H9 (cell line): ENCODE measurements at regions not wholly inside any gene's neighbourhood (a gene's known extent, or its start where the extent isn't known, plus 50 kb on each side); places are given as distances from the start of the nearest gene placed in this dataset.

Source experiments
- DNase-seq: peaks from one replicate; pipeline ENCODE4 v3.0.0-alpha.2; 2017
- H2AFZ ChIP-seq: one replicate; pipeline ENCODE4 v1.6.1; 2013; ENCODE audit warnings: mild to moderate bottlenecking, low read length, control low read depth, moderate library complexity
- H2AK5ac ChIP-seq: 2 replicates; pipeline ENCODE4 v1.6.1; 2013; ENCODE audit warnings: low read length, control low read depth, mixed read lengths; ENCODE audit not compliant: insufficient read length
- H2BK120ac ChIP-seq: one replicate; pipeline ENCODE4 v1.6.1; 2013; ENCODE audit warnings: low read depth, mild to moderate bottlenecking, low read length, control low read depth, inconsistent platforms; ENCODE audit not compliant: poor library complexity, severe bottlenecking
- H2BK12ac ChIP-seq: 2 replicates; pipeline ENCODE4 v1.6.1; 2013; ENCODE audit warnings: low read length, control low read depth, mixed read lengths, low read depth; ENCODE audit not compliant: insufficient read length
- H2BK15ac ChIP-seq: 2 replicates; pipeline ENCODE4 v1.6.1; 2013; ENCODE audit warnings: low read depth, low read length, control low read depth
- H2BK20ac ChIP-seq: one replicate; pipeline ENCODE4 v1.6.1; 2013; ENCODE audit warnings: low read depth, mild to moderate bottlenecking, low read length, control low read depth, inconsistent platforms; ENCODE audit not compliant: poor library complexity, severe bottlenecking
- H2BK5ac ChIP-seq: 2 replicates; pipeline ENCODE4 v1.6.1; 2013; ENCODE audit warnings: low read length, control low read depth, mixed read lengths; ENCODE audit not compliant: insufficient read length
- H3K14ac ChIP-seq: 2 replicates; pipeline ENCODE4 v1.6.1; 2013; ENCODE audit warnings: low read length, control low read depth; ENCODE audit not compliant: insufficient read depth
- H3K18ac ChIP-seq: 2 replicates; pipeline ENCODE4 v1.6.1; 2013; ENCODE audit warnings: low read depth, mild to moderate bottlenecking, mixed read lengths, low read length, control low read depth; ENCODE audit not compliant: insufficient read length
- H3K23ac ChIP-seq: 2 replicates; pipeline ENCODE4 v1.6.1; 2013; ENCODE audit warnings: low read length, control low read depth, mixed read lengths, low read depth; ENCODE audit not compliant: insufficient read length
- H3K23me2 ChIP-seq: 2 replicates; pipeline ENCODE4 v1.6.1; 2013; ENCODE audit warnings: low read depth, mild to moderate bottlenecking, mixed read lengths, low read length, control low read depth; ENCODE audit not compliant: insufficient read length, poor library complexity, severe bottlenecking
- H3K27ac ChIP-seq: 2 replicates; pipeline ENCODE4 v1.5.1; 2013; ENCODE audit warnings: low read length, control low read depth, mixed read lengths, low read depth; ENCODE audit not compliant: insufficient read length
- H3K27me3 ChIP-seq: 2 replicates; pipeline ENCODE4 v1.6.1; 2013; ENCODE audit warnings: low read length, control low read depth, inconsistent platforms; ENCODE audit not compliant: insufficient read depth
- H3K4ac ChIP-seq: 2 replicates; pipeline ENCODE4 v1.6.1; 2013; ENCODE audit warnings: low read depth, mild to moderate bottlenecking, control low read depth, inconsistent platforms, low read length, moderate library complexity
- H3K4me1 ChIP-seq: 2 replicates; pipeline ENCODE4 v1.6.1; 2013; ENCODE audit warnings: low read length, control low read depth, inconsistent platforms; ENCODE audit not compliant: insufficient read depth
- H3K4me2 ChIP-seq: 2 replicates; pipeline ENCODE4 v1.6.1; 2013; ENCODE audit warnings: low read length, control low read depth, mixed read lengths; ENCODE audit not compliant: insufficient read length, insufficient read depth
- H3K56ac ChIP-seq: 2 replicates; pipeline ENCODE4 v1.6.1; 2013; ENCODE audit warnings: low read depth, mild to moderate bottlenecking, mixed read lengths, low read length, control low read depth; ENCODE audit not compliant: insufficient read length
- H3K79me1 ChIP-seq: 2 replicates; pipeline ENCODE4 v1.6.1; 2013; ENCODE audit warnings: low read depth, mild to moderate bottlenecking, moderate library complexity, low read length, control low read depth, inconsistent platforms; ENCODE audit not compliant: insufficient read depth, poor library complexity, severe bottlenecking
- H3K79me2 ChIP-seq: 2 replicates; pipeline ENCODE4 v1.6.1; 2013; ENCODE audit warnings: low read length, control low read depth, inconsistent platforms; ENCODE audit not compliant: insufficient read depth
- H3K9ac ChIP-seq: 2 replicates; pipeline ENCODE4 v1.6.1; 2013; ENCODE audit warnings: low read length, control low read depth, mixed read lengths; ENCODE audit not compliant: insufficient read length; ENCODE audit errors: extremely low read depth
- H3K9me3 ChIP-seq: one replicate; pipeline ENCODE4 v1.6.1; 2013; ENCODE audit warnings: low read depth, low read length, inconsistent platforms; ENCODE audit not compliant: control insufficient read depth
- H3T11ph ChIP-seq: one replicate; pipeline ENCODE4 v1.6.1; 2013; ENCODE audit warnings: mild to moderate bottlenecking, low read length, control low read depth, inconsistent platforms
- H4K20me1 ChIP-seq: one replicate; pipeline ENCODE4 v1.6.1; 2013; ENCODE audit not compliant: control insufficient read depth, insufficient read length, insufficient read depth
- H4K5ac ChIP-seq: 2 replicates; pipeline ENCODE4 v1.6.1; 2013; ENCODE audit warnings: low read depth, mild to moderate bottlenecking, mixed read lengths, low read length, control low read depth; ENCODE audit not compliant: insufficient read length
- H4K8ac ChIP-seq: replicated peaks from 2 replicates; pipeline ENCODE4 v1.6.1; 2013; ENCODE audit warnings: low read length, control low read depth, mixed read lengths, low read depth; ENCODE audit not compliant: insufficient read length
- H4K91ac ChIP-seq: 2 replicates; pipeline ENCODE4 v1.6.1; 2013; ENCODE audit warnings: low read depth, mild to moderate bottlenecking, moderate library complexity, mixed read lengths, low read length, control low read depth; ENCODE audit not compliant: insufficient read length
- H3K27ac Mint-ChIP-seq, 3 experiments: 2 replicates in 2 of 3; 3 replicates in 1 of 3; pipeline ENCODE4 v1.8.0; 2020 to 2021; ENCODE audit warnings: mixed read lengths in 3 of 3, mild to moderate bottlenecking in 1 of 3, moderate library complexity in 1 of 3
- H3K27me3 Mint-ChIP-seq: 2 replicates; pipeline ENCODE4 v1.8.0; 2021; ENCODE audit warnings: low read depth, mild to moderate bottlenecking, moderate library complexity, mixed read lengths
- H3K36me3 Mint-ChIP-seq, 3 experiments: 2 replicates in 2 of 3; 3 replicates in 1 of 3; pipeline ENCODE4 v1.8.0; 2020 to 2021; ENCODE audit warnings: low read depth in 3 of 3, mixed read lengths in 3 of 3; ENCODE audit not compliant: insufficient read depth in 1 of 3
- H3K4me1 Mint-ChIP-seq, 2 experiments: 2 replicates each; pipeline ENCODE4 v1.8.0; 2020; ENCODE audit warnings: mixed read lengths in 2 of 2
- H3K4me3 Mint-ChIP-seq, 2 experiments: 2 replicates in 1 of 2; 3 replicates in 1 of 2; pipeline ENCODE4 v1.8.0; 2020 to 2021; ENCODE audit warnings: mild to moderate bottlenecking in 2 of 2, mixed read lengths in 2 of 2, moderate library complexity in 1 of 2
- H3K9me3 Mint-ChIP-seq, 2 experiments: 2 replicates in 1 of 2; 3 replicates in 1 of 2; pipeline ENCODE4 v1.8.0; 2020; ENCODE audit warnings: mild to moderate bottlenecking in 2 of 2, mixed read lengths in 2 of 2, moderate library complexity in 1 of 2
- WGBS: extraction: QIAGEN DNeasy Blood & Tissue Kit; methylation state at CpG from one replicate; pipeline ENCODE4 v1.1.7; 2013; ENCODE audit warnings: missing lambda C conversion rate, low lambda C conversion rate, mixed read lengths; ENCODE audit not compliant: insufficient read length; ENCODE audit errors: extremely low coverage; 5-methylcytosine and 5-hydroxymethylcytosine counted together
- TF ChIP-seq, protein P1 (sequence below): fragments of 200-600 bp; sonication (generic); conservative IDR thresholded peaks from 3 replicates; pipeline ENCODE4 v1.8.0; 2021; ENCODE audit warnings: antibody characterized with exemption, mild to moderate bottlenecking

DNA sequence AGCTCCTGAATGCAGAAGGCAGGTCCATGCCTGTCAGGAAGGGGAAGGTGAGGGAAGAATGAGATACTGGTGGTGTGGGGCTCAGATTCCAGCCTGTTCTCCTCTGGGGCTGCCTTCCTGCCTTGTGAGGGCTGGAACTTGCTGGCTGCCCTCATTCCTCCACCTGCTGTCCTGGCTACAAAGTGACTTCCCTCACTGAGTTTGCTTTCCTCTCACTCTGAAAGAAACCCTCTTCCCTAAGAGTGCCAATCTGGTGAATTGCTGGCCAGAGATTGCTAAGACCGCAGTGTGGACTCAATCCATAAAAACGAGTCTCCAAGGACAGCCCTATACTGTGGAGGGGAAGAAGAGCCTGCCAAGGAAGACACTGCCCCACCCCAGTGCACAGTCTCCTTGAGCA is 664.4 kb upstream of the HS6ST1 start:
- TF ChIP-seq, protein P1, sequence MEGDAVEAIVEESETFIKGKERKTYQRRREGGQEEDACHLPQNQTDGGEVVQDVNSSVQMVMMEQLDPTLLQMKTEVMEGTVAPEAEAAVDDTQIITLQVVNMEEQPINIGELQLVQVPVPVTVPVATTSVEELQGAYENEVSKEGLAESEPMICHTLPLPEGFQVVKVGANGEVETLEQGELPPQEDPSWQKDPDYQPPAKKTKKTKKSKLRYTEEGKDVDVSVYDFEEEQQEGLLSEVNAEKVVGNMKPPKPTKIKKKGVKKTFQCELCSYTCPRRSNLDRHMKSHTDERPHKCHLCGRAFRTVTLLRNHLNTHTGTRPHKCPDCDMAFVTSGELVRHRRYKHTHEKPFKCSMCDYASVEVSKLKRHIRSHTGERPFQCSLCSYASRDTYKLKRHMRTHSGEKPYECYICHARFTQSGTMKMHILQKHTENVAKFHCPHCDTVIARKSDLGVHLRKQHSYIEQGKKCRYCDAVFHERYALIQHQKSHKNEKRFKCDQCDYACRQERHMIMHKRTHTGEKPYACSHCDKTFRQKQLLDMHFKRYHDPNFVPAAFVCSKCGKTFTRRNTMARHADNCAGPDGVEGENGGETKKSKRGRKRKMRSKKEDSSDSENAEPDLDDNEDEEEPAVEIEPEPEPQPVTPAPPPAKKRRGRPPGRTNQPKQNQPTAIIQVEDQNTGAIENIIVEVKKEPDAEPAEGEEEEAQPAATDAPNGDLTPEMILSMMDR = no peak
- Histone ChIP-seq H3K79me2 (no peaks in the 10 kb centered on the region), H3K23me2 (no peaks in the 10 kb centered on the region), H3K79me1 (no peaks in the 10 kb centered on the region), H4K5ac (no peak overlapping the region), H3K4me2 (no peak overlapping the region), H3T11ph (no peak overlapping the region), H2BK20ac (no peak overlapping the region), H3K9me3 (no peaks in the 10 kb centered on the region), H2BK5ac (no peak overlapping the region), H4K91ac (no peak overlapping the region), H3K9ac (no peak overlapping the region), H2BK120ac (no peak overlapping the region), H4K8ac (no peak overlapping the region), H3K4ac (no peak overlapping the region), H3K4me1 (no peaks in the 10 kb centered on the region), H3K23ac (no peak overlapping the region), H2BK15ac (no peak overlapping the region), H3K18ac (no peak overlapping the region), H2AK5ac (no peak overlapping the region), H4K20me1 (no peaks in the 10 kb centered on the region), H2AFZ (no peak overlapping the region), H3K27ac (no peak overlapping the region), H2BK12ac (no peak overlapping the region), H3K14ac (no peak overlapping the region; the same call in 1 of the 2 replicates), H3K27me3 (no peaks in the 10 kb centered on the region), H3K56ac (no peak overlapping the region)
- H3K4me3 Mint-ChIP-seq = no peak overlapping the region
- no peaks in the 10 kb centered on the region for H3K36me3 Mint-ChIP-seq
- no peak for DNase-seq
- H3K9me3 Mint-ChIP-seq = 0 out of 5 replicates have a peak, but pooled peaks cover 0 to 3% of the 10 kb centered on the region in 2 experiments
- no peaks in the 10 kb centered on the region; the same call in none of the 2 replicates for H3K27me3 Mint-ChIP-seq
- H3K27ac Mint-ChIP-seq = peak overlapping the region in 1 of 3 experiments; percentile 59; a peak in 1 of 7 replicates
- H3K4me1 Mint-ChIP-seq = peaks cover 14% of the 10 kb centered on the region in 2 experiments
- WGBS = no CpG with 5 or more reads among the region's 2 CpGs
